NCI-H69 (cell line): ENCODE measurements at regions not wholly inside any gene's neighbourhood (a gene's known extent, or its start where the extent isn't known, plus 50 kb on each side); places are given as distances from the start of the nearest gene placed in this dataset.
A peak's percentile ranks its signal among the peaks of the same experiment; 100 is the strongest.

Experiments used
- DNase-seq: peaks from one replicate; lab custom pipeline; 2025; lab: John Stamatoyannopoulos, UW

- no peak for DNase-seq
Observed at GRCh38 chr2:136215449-136215848, 97.5 kb upstream of the CXCR4 start.

DNA sequence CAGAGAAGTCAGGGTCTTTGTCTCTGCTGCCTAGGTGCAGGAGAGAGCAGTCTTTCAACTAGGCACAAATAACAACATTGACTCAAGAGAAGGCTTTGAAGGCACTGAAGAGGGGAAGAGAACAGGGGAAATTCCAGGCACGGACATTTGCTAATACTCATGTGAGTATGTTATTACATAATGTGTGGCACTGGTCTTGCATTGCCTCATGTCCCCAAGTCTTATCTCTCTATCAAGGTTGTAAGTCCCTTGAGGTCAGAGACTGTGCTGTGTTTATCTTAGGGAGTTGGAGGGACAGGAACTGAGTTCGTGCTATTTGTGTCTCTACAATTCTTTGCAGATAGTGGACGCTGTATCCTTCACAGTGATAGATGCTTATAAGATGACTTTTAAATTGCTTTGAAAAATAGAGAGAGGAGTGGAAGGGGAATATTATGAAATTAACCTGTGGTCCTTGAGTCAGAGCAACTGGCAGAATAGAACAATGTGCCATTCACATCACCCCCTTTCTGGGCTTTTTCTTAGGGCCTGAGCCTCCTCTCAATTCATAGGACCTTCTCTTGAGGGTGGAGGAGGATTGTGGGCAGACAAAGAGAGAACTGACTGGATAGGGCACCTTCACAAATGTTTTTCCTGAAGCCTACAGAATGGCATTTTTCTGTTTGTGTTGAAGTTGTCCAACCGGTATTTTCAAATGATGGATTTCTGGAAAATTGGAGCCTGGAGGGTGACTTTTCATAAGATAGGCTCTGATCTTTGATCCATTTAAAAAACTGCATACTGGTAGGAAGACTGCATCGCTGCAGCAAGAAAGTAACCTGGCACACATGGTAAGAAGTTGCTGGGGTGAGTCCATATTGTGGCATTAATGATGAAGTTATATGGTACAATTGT is 96.6 kb upstream of the CXCR4 start:
- no peak for DNase-seq

DNA sequence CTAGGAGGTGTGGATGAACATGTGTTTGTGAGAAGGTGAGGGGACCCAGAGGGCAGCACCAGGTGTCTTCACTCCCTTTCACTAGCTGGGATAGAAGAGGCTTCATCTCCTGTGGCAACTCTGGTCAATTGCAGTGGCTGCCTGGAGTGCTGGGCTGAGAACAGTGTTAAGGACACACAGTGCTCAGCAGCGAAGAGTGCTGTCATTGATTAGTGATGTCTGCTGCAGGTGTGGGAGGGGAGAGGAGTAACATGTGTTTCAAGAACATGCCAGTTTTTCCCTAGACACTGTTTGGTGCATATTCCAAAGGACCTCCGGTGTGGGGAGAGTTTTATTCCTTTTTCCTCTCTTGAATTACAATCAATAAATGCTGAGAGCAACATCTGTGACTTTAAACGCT is 95.9 kb upstream of the CXCR4 start:
- DNase-seq = no peak

GRCh38 chr2:136212426-136213378 is 94.8 kb upstream of the CXCR4 start:
- DNase-seq = no peak

GRCh38 chr2:136211701-136212100 is 93.8 kb upstream of the CXCR4 start:
- DNase-seq = no peak

DNA sequence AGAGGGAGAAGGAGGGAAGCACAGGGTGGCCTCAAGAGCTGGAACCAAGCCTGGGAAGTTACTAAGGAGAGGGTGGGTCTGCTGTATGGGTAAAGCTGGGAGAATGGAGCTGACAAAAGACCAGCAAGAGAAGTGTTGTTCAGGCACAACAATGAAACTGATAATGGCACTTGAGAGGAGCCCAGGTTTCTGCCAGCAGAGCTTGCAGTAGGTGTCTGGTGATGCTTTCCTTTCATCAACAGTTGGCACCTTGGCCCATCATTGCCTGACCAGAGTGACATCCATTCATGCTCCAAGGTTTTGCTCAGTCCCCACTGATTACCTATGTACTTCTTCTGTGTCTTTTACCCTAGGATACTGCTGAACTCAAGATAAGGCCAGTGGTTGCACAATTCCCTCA is 92.9 kb upstream of the CXCR4 start:
- no peak for DNase-seq

DNA sequence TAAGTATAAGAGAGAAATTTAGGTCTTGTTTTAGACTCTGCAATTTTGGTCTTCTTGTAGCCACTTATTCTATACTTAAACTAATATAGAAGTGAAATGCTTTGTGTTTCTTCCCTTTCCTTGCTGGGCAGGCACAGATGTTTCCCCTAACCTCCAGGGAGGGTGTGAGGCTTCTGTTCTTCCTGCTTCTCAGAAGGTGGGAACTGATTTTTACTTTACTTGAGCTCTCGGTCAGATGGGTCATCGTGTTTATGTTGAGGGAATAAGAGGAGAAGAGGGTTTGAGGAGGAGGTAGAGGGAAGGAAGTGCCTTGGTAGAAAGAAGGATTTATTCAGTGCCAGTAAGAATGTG is 92.5 kb upstream of the CXCR4 start:
- no peak for DNase-seq

- DNase-seq = no peak
Observed at GRCh38 chr2:136209561-136210454, 91.9 kb upstream of the CXCR4 start.

DNA sequence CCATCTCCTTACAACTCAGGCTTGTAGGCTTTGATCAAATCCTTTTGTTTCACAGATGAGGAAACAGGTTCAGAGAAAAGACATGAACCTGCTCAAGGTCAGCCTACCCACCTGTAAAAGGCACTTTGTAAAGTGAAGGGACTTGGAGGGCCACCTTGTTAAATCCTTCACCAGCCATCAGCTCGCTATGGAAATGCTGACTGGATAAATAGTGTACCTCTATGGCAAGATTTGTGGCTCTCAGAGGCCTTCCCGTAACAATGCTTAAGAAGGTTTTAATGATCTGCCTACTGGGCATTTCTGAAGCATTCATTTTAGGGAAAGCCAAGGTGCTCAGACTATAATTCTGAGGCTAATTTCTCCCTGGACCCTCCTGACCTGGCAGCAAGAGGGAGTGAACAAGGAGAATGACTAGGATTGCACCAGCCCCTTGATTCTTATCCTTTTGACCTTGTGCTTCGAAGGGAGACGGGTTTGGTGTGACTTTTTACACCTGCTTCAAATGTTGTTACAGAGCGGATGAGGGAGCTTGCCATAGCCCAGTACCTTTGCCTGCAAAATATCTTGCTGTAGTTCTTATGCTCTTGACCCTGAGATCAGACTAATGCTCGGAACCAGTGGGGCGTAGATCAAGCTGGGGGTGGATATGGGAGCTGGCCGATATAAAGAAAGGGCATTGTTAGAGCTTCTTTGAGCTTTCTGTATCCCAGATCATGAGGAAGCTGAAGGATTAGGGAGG is 90.9 kb upstream of the CXCR4 start:
- DNase-seq = no peak

GRCh38 chr2:136207665-136208064 is 89.7 kb upstream of the CXCR4 start:
- DNase-seq = no peak

DNA sequence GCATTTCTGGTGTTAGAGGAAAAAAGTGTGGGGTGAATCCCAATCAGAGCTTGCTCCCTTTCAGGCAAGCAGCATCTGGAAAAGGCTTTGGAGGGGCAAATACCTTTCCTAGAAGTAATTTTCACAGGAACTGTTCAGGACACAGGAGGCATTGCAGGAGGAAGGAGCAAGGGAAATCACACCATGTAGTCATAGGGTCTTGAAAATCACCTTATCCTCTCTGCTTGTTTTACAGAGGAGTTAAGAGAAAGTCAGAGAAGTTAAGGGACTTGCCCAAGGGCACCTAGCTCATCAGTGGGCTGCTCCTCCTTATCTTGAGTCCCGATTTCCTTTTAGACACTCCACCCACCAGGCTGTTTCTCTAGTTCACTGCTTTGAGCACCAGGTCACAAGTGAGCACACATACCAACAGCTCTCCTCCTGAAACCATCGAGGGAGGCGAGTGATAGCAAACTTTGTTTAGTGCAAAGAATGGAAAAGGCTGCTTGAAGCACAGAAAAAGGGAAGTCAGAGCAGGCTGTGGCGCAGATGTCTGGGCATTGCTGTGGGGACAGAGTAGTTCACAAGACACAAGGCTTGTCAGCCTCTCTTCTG is 89.2 kb upstream of the CXCR4 start:
- DNase-seq = no peak

DNA sequence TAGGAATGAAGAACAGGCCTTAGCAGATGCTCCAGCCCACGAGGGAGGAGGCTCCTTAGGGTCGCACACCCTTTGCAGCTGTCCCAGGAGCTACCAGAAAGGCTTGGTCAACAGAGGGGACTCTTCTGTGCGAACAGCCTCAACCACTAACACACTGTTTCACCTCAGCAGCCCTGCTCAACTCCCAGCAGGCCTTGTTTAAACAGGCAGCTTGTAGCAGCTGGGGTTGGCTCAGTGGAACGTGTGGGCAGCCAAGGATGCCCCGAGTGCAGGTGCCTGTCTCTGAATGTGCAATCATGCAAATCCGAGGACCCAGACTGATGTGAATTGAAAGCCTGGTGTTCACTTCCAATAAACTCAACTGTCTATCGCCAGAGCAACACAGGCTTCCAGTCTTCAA is 88.7 kb upstream of the CXCR4 start:
- peak; percentile 80 for DNase-seq

DNA sequence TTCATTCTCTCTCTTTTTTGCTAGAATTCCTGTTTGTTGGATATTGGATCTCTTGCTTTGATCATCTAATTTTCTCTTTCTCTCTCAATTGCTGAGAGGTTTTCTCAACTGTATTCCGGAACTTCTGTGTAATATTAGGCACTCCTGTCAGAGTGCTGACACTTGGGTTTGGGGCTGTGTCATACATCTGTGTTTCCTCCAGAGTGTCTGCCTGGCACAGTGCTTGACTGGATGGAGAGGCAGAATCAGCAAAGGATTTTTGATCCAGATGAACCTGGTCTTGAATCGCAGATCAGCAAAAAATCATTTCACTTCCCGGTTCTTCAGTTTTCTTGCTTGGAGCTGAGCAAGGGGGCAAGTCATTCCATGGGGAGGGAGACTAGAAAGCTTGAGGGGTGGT is 87.7 kb upstream of the CXCR4 start:
- no peak for DNase-seq

GRCh38 chr2:136204971-136205370 is 87.0 kb upstream of the CXCR4 start:
- DNase-seq = no peak

GRCh38 chr2:136195226-136195625 is 77.3 kb upstream of the CXCR4 start:
- DNase-seq = no peak

- peak; percentile 13 for DNase-seq
Observed at GRCh38 chr2:136191041-136191440, 73.1 kb upstream of the CXCR4 start.

DNA sequence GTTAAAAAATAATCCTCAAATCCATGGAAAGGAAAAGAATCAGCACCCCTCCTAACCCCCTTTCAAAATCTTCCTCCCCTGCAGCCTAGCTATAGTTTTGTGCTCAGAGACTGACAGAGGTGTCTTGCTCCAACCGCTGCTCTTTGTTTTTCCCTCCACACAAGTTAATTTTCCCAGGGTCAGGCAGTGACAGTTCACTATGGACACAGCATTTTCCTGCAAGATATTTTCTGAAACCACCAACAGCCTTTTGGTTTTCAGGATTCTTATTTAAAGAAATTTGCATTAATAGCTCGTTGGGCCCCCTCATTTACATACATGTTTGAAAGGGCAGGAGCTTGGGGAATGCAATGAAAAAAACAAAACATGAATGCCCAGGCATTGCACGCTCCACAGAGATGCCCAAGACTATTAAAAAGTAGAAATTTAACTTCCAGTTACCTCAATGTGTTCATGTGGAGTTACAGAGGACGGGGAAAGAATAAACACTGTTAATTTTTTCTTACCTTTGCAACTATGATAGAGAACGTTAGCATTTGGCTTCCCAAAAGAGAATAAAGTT is 71.4 kb upstream of the CXCR4 start:
- DNase-seq = no peak

DNA sequence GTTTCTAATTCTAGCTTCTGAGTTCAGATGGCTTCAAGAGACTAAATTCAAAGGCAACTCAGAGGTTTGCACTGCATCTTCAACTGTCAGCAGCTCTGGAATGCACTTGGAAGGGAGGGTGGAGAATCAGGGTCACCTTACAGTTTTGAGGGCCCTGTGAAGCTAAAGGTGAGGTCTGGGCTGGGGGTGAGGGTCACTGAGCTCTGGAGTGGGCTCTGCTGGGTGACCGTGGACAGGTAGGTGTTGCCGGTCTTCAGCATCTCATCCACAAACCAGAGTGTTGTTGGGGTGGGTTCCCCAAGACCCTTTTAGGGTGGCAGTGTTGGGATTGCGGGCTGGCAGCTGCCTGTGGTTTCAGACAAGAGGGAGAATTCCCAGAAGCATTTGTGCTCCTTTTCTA is 70.1 kb upstream of the CXCR4 start:
- DNase-seq = no peak

- peak; percentile 30 for DNase-seq
Observed at GRCh38 chr2:136185981-136186776, 68.2 kb upstream of the CXCR4 start.

DNA sequence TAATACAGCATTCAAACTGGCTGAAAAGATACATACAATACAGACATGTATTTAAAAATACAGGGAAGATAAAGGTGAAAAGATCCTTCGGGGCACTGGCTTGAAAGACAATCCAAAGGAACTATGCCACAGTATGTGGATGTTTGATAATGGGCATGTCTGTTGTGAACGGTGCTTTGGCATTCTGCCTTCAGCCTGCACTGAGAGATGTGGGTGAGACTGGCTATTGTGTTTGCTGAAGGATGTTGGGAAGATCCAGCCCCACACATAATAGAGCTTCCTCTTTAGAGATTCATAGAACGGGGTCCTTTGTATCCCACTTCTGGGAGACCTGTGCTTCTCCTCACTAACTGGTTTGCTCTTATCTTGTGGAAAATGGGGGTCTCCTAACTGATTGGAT is 65.1 kb upstream of the CXCR4 start:
- peak; percentile 49 for DNase-seq
